ENCODE measurements at regions not wholly inside any gene's neighbourhood (a gene's known extent, or its start where the extent isn't known, plus 50 kb on each side); places are given as distances from the start of the nearest gene placed in this dataset.

- Histone ChIP-seq H3K36me3 (ENCODE audit: control insufficient read depth in 2 of 2, extremely low read depth in 1 of 2, insufficient read depth in 2 of 2, low read length in 2 of 2) (no peaks in the 10 kb centered on the region), H3K4me1 (ENCODE audit: control insufficient read depth, extremely low read depth, insufficient read depth, low read length) (no peaks in the 10 kb centered on the region), H3K79me2 (ENCODE audit: control insufficient read depth, insufficient read depth, low read length) (no peaks in the 10 kb centered on the region), H3K27ac (ENCODE audit: insufficient read depth, low read depth, low read length) (no peak overlapping the region), H3K9me3 (replicated peaks; ENCODE audit: control insufficient read depth, insufficient read depth, low read length) (no peaks in the 10 kb centered on the region), H3K9ac (replicated peaks; ENCODE audit: extremely low read depth, insufficient read depth, low read length) (no peak overlapping the region), H4K20me1 (replicated peaks; ENCODE audit: control insufficient read depth, extremely low read depth, insufficient read depth, low read length) (no peaks in the 10 kb centered on the region), H3K27me3 (ENCODE audit: control insufficient read depth in 2 of 2, insufficient read depth in 2 of 2, low read length in 2 of 2) (no peaks in the 10 kb centered on the region), H3K4me3 (replicated peaks in 1 of 3; ENCODE audit: insufficient read depth in 1 of 3, low read depth in 1 of 3, low read length in 3 of 3) (no peak overlapping the region), H2AFZ (ENCODE audit: low read depth, low read length) (no peak overlapping the region), H3K9me1 (replicated peaks; ENCODE audit: control insufficient read depth, extremely low read depth, insufficient read depth, low read length) (no peaks in the 10 kb centered on the region), H3K4me2 (ENCODE audit: insufficient read depth, low read length) (no peak overlapping the region)
- no TSS peak for BruUV-seq (replicated peaks)
- dilution Hi-C loops (cut with MboI; ENCODE audit: extremely low pct_ligation_motif_present, low sequenced_read_pairs): no loop called here
- no peak for DNase-seq (ENCODE audit: low read depth, low spot score)
- TF ChIP-seq POLR2A (IDR thresholded peaks at IDR 0.05; ENCODE audit: low read depth, low read length) (no peak), CTCF (IDR thresholded peaks at IDR 0.05; ENCODE audit: extremely low read depth in 1 of 2, insufficient read depth in 1 of 2, low read depth in 1 of 2, low read length in 2 of 2) (no peak), FOS (IDR thresholded peaks at IDR 0.05; ENCODE audit: borderline replicate concordance, insufficient read depth, low read length) (no peak), JUN (IDR thresholded peaks at IDR 0.05; ENCODE audit: borderline replicate concordance, insufficient read depth, insufficient read length, low read depth) (no peak), GATA2 (IDR thresholded peaks at IDR 0.05; ENCODE audit: insufficient read depth, insufficient read length, low read depth, low read length) (no peak), MAX (IDR thresholded peaks at IDR 0.05; ENCODE audit: insufficient read depth, insufficient read length) (no peak)
- POLR2A ChIA-PET: no interaction called here
- intact Hi-C loops (cut with micrococcal nuclease): no loop called here
- no peak for FAIRE-seq
- CTCF ChIA-PET: no interaction called here
Measured at GRCh38 chr9:81474125-81474524, 215.2 kb downstream of the TLE1 start.

- no peaks in the 10 kb centered on the region for H4K20me1 ChIP-seq (replicated peaks; ENCODE audit: control insufficient read depth, extremely low read depth, insufficient read depth, low read length)
- ChIA-PET POLR2A (no interaction called here), CTCF (interaction anchor here (1.6 kb wide), 1 partner anchor 9 kb away, joined by 4 read pairs; no protein-coding TSS in a partner anchor)
- H3K4me1 ChIP-seq (ENCODE audit: control insufficient read depth, extremely low read depth, insufficient read depth, low read length): no peaks in the 10 kb centered on the region
- dilution Hi-C loops (cut with MboI; ENCODE audit: extremely low pct_ligation_motif_present, low sequenced_read_pairs): no loop called here
- DNase-seq (ENCODE audit: low read depth, low spot score): no peak
- TF ChIP-seq FOS (IDR thresholded peaks at IDR 0.05; ENCODE audit: borderline replicate concordance, insufficient read depth, low read length): no peak
- TF ChIP-seq MYC (IDR thresholded peaks at IDR 0.05; ENCODE audit: low read depth, low read length): no peak
- no peak for TF ChIP-seq JUN (IDR thresholded peaks at IDR 0.05; ENCODE audit: borderline replicate concordance, insufficient read depth, insufficient read length, low read depth)
- TF ChIP-seq CTCF (IDR thresholded peaks at IDR 0.05; ENCODE audit: extremely low read depth in 1 of 2, insufficient read depth in 1 of 2, low read depth in 1 of 2, low read length in 2 of 2): no peak
- no peak for TF ChIP-seq MAX (IDR thresholded peaks at IDR 0.05; ENCODE audit: insufficient read depth, insufficient read length)
- TF ChIP-seq EZH2 (IDR thresholded peaks at IDR 0.05; ENCODE audit: borderline replicate concordance, low read depth, low read length, severe bottlenecking): no peak
- TF ChIP-seq POLR2A (IDR thresholded peaks at IDR 0.05; ENCODE audit: low read depth, low read length): no peak
- no peak for TF ChIP-seq POLR2AphosphoS5 (IDR thresholded peaks at IDR 0.05; ENCODE audit: insufficient read depth, low read depth, low read length)
- no peak for TF ChIP-seq GATA2 (IDR thresholded peaks at IDR 0.05; ENCODE audit: insufficient read depth, insufficient read length, low read depth, low read length)
- no peak overlapping the region for H2AFZ ChIP-seq (ENCODE audit: low read depth, low read length)
- H3K9me3 ChIP-seq (replicated peaks; ENCODE audit: control insufficient read depth, insufficient read depth, low read length): no peaks in the 10 kb centered on the region
- intact Hi-C loops (cut with micrococcal nuclease): no loop called here
- no peaks in the 10 kb centered on the region for H3K79me2 ChIP-seq (ENCODE audit: control insufficient read depth, insufficient read depth, low read length)
- H3K36me3 ChIP-seq (ENCODE audit: control insufficient read depth in 2 of 2, extremely low read depth in 1 of 2, insufficient read depth in 2 of 2, low read length in 2 of 2): no peaks in the 10 kb centered on the region
- H3K27me3 ChIP-seq (ENCODE audit: control insufficient read depth in 2 of 2, insufficient read depth in 2 of 2, low read length in 2 of 2): no peaks in the 10 kb centered on the region
- H3K9ac ChIP-seq (replicated peaks; ENCODE audit: extremely low read depth, insufficient read depth, low read length): no peak overlapping the region
- H3K27ac ChIP-seq (ENCODE audit: insufficient read depth, low read depth, low read length): no peak overlapping the region
- H3K4me3 ChIP-seq (replicated peaks in 1 of 3; ENCODE audit: insufficient read depth in 1 of 3, low read depth in 1 of 3, low read length in 3 of 3): no peak overlapping the region
- no peaks in the 10 kb centered on the region for H3K9me1 ChIP-seq (replicated peaks; ENCODE audit: control insufficient read depth, extremely low read depth, insufficient read depth, low read length)
- BruUV-seq (replicated peaks): no TSS peak
- no peak for FAIRE-seq
- H3K4me2 ChIP-seq (ENCODE audit: insufficient read depth, low read length): no peak overlapping the region
Measured at GRCh38 chr9:81473708-81474107, 215.6 kb downstream of the TLE1 start.
